Stimulated activated CD8-positive, alpha-beta memory T cell treated with anti-CD3 and anti-CD28 coated beads, Interleukin-7, amount 100 ng/mL, for 24 hours (primary cell): ENCODE measurements at regions not wholly inside any gene's neighbourhood (a gene's known extent, or its start where the extent isn't known, plus 50 kb on each side); places are given as distances from the start of the nearest gene placed in this dataset.

Experiments used
- DNase-seq: peaks from one replicate; pipeline ENCODE4 v3.0.0-alpha.2; 2020; ENCODE audit warnings: low read depth

DNA sequence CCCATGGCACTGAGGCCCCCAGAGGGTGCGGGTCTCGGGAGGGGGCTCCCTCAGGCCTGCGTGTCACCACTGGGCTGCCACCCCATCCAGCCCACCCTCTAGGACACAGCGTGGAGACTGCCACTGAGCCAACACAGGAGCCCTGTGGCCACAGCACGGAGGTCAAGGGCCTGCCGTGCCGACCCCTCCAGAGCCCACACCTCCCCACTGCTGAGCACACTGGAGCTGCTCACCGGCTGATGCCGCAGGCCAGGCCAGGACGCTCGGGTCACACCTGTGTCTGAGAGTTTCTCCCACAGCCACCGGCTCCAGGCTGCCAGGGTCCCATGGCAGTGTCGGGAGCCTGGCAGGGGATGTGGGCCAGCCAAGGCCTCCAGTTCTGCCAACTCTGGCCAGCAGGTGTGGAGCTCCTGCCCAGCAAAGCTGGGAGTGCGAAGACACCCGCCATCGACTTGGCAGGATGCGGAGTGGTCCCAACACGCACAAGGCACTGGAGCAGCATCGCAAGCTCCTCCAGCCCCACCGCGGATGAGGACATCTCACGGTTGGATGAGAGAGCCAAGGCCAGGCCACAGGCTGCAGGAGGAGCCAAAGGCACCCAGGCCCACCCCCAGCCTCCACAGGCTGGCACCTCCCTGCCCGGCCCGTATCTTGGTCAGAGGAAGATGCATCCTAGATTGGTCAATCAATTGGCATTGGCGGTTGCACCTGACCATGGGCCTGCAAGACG lies 187.1 kb downstream of the BRD1 start:
- DNase-seq = no peak

DNA sequence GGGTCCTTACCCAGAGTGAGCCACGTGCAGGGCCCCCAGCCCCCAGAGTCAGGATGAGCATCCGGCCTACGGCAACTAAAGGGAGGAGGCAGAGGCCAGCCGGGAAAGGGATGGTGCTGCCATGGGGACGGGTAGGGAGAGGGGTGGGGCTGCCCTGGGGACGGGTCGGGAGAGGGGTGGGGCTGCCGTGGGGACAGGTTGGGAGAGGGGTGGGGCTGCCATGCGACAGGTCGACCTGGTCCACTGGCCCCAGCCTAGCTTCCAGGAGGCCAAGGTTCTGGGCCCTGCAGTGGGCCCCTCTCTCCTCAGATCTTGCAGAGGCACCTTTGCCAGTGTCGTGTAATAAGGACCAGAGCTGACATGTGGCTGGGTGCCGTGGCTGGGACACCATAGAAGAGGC lies 187.7 kb downstream of the BRD1 start:
- DNase-seq = no peak

DNA sequence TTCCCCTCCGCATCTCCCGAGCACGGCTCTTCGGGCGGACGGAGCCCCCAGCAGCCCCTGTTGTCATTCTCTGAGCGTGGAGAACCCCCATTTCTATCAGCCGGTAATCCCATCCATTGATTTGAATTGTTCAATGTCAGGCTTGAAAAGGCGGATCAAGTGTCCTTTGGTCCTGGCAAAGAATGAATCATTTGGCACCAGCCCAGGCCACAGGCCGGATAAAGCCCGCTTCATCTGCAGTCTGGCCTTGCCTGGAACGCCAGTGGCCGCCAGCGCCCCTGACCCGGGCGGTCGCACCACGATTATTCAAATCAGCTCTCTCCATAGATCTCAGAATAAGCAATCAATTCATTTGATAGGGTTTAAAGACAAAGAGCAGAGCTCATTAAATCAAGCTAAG lies 188.9 kb downstream of the BRD1 start:
- no peak for DNase-seq

DNA sequence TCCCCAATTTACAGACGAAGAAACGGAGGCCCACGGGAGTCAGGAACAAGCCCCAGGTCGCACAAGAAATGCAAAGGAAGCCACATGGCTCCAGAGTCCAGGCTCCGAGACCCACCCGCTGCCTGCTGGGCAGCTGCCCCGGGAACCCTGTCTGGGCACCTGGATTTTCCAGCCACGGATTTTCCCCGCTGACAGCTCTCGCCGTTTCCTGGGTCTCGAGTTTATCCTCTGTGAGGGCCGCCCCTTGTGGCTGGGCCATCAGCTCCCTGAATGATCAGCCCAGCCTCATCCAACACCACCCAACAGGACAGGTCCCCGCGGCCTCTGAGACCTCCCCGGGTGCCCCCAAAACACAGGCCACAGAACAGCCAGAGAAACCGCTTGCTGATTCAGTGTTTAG lies 189.7 kb downstream of the BRD1 start:
- no peak for DNase-seq

DNA sequence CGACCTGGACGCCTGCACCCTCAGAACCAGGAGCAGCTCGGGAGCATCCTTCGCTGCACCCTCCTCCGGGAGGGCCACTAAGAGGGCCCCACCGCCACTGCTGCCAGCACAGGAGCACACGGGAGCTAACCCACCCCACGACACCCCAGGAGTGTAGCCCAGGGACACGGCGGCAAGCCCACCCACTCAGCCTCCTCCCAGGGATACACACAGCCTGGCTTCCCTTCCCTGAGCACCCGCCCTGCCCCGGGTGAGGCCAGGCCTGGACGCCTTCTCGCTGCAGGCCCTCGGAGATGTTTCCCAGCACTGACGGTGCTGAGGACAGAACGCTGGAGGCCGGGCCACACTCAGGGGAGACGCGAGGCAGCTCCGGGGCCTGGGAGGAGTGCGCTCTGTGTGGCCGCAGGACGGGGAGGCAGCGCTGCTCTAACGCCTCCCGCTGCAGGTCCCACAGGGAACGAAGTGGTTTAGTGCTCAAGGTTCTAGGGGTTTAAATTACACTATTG lies 190.4 kb downstream of the BRD1 start:
- DNase-seq = no peak

DNA sequence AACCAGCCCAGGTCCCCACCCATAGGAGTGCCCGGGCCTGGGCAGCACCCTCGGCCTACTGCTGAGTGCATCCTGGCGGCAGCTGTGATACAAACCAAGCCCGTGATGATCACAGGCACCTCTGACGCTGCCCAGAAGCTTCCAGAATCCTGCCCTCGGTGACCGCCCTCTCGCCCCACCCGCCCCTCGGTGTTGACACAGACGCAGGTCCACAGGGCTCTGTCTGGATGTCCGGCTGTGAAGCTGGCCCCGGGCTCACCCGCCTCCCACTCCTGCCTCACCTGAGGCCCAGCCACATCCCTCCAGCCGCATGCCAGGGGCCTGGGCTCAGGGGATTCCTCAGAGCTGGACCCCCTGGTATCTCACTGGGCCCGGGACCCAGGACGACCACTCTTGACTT lies 191.0 kb downstream of the BRD1 start:
- no peak for DNase-seq

DNA sequence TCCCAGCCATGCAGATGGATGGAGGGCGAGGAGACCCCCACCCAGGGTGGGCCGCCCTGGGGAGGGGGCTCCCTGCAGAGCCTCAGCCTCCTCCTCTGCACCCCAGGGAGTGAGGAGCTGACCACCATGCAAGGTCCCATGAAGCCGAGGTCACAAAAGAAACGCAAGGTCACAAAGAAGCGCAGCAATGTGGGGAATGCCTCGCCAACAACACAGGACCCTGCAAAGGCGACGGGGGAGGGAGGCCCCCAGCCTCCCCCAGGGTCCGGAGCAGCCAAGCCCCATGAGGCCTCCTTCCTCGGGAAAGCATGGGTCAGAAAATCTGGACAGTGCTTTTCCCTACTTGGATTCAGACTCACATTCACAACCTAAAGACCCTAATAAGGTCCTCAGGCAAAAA lies 191.5 kb downstream of the BRD1 start:
- no peak for DNase-seq

DNA sequence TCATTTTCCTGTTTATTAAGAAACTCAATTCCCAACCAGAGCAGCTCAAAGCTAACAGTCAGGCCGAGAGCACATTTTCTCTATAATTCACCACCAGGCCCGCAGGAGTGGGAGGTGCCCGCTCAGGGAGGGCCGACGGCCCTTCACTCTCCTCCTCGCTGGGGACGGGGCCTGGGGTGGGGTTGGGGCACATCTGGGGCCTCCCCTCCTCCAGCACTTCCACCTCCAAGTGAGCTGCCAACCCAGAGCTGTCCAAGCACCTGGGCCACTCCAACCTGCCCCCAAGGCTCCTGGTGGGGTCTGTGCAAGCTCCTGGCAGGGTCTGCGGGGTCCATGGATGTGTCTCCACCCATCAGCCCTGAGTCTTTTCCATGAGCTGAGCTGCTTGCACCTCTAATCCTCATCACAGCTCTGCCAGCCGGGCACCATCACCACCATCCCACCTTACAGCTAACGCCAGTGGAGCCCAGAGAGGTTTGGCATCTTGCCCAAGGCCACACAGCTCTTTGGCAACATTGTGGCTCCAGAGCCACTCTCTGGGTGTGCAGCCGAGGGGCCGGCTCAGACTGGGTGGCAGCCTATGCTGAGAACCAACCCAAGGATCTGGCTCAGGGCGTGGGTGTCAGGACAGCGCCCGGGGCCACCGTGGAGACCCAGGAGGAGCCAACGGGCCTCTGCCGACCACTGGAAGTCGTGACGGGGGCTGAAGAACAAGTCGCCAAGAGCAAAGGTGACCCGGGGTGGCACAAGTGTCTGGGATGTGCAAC lies 193.5 kb downstream of the BRD1 start:
- no peak for DNase-seq

DNA sequence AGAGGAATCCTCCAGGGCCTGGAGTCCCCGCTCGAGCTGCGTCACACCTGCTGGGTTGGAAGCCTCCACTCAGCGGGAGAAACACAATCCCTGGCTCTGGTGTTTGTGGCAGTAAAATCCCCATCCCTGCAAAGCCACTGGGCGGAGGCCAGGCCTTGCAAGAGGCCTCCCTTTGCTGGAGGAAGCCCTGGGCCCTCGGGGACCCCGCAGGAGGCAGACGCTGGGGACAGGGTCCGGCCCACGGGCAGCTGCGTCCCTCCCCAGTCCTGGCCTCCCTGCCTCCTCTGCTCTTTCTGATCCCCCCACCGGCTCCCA lies 194.7 kb downstream of the BRD1 start:
- no peak for DNase-seq

DNA sequence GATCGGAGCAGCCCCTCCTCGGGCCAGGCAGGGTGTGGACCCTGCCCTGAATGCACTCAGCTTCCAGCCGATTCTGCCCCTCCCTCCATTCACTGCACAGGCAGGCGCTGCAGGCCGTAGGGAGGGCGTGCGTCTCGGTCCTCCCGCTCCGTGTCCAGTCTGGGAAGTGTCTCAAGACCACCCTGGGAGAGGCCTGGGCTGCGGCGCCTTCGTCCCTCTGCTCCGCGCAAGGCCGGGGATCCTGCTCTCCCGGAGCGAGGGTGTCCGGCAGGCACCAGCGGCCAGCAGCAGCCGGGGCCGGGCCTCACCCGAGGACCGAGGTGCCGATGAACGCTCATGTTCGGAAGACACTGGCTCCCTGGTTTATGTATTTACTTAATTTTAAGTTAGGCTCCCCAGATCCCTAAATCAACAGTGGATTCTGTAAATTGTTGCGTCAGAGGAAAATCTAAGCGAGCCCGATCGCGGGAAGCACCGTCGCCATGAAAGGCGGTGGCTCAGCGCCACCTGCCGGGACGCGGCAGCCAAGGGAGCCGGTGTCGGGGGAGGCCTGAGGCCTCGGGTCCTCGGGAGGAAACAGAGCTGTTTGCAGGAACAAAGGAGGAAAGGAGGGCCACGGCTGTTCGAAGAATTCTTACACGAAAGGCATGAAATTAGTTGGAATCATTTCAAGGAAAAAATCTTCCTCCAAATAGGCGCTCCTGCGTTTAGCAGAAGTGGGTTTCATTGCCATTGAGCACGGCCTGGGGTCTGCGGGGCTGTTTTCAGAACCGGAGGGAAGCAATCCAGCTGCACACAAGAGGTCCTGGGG lies 195.3 kb downstream of the BRD1 start:
- no peak for DNase-seq

DNA sequence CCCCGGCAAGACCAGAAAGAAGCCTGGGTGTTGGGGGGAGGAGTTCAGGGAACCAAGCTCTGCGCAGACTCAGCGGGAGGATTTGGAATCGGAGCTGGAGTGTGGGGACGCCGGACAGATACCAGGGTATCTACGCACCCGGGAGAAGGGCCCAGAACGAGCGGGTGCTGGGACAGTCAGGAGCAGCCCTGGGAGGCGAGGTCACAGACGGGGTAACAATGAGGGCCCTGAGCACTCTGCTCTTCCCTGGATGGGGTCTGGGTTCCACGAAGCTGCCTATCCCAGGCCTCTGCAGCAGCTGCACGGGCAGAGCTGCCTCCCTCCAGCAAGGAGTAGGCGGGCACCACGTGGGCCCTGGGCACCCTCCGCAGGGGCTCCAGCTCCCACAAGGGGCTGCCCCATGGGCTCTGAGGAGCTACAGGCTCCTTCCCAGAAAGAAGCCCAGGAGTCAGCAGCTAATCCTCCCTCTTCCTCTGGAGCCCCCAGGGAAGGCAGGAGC lies 197.2 kb downstream of the BRD1 start:
- DNase-seq = no peak

DNA sequence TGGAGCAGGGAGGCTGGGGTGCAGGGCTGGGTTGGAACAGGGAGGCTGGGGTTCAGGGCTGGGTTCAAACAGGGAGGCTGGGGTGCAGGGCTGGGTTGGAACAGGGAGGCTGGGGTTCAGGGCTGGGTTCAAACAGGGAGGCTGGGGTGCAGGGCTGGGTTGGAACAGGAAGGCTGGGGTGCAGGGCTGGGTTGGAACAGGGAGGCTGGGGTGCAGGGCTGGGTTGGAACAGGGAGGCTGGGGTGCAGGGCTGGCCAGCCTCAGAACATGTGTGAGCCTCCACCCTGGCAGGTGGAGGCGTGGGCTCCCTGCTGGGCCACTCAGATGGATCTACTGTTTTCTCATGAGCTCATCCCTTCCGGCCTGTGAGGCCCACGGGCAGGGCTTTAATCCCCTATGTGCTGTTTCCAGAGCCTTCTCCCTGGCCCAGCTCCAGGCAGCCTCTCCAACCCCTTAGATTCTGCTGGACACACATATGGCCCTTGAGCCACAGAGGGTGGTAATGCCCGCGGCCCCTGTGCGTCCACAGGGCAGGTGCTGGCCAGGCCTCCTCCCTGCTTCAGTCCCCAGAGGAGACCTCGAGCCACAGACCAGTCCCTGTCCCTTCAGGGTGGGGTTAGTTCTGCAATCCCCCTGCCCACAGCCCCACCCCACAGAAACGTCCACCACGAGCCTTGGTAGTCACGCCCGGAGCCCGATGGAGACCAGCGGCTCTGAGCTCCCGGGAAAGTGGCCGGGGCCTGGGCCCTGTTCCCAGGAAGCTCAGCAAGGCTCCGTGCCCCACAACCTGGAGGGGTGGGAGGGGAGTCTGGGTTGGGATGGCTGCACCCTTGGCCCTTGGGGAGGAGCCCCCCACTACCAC lies 197.9 kb downstream of the BRD1 start:
- no peak for DNase-seq

DNA sequence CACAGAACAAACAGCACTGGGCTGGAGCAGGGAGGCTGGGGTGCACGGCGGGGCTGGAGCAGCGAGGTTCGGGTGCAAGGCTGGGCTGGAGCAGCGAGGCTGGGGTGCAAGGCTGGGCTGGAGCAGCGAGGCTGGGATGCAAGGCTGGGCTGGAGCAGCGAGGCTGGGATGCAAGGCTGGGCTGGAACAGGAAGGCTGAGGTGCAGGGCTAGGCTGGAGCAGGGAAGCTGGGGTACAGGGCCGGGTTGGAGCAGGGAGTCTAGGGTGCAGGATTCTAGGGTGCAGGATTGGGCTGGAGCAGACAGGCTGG lies 198.5 kb downstream of the BRD1 start:
- no peak for DNase-seq

DNA sequence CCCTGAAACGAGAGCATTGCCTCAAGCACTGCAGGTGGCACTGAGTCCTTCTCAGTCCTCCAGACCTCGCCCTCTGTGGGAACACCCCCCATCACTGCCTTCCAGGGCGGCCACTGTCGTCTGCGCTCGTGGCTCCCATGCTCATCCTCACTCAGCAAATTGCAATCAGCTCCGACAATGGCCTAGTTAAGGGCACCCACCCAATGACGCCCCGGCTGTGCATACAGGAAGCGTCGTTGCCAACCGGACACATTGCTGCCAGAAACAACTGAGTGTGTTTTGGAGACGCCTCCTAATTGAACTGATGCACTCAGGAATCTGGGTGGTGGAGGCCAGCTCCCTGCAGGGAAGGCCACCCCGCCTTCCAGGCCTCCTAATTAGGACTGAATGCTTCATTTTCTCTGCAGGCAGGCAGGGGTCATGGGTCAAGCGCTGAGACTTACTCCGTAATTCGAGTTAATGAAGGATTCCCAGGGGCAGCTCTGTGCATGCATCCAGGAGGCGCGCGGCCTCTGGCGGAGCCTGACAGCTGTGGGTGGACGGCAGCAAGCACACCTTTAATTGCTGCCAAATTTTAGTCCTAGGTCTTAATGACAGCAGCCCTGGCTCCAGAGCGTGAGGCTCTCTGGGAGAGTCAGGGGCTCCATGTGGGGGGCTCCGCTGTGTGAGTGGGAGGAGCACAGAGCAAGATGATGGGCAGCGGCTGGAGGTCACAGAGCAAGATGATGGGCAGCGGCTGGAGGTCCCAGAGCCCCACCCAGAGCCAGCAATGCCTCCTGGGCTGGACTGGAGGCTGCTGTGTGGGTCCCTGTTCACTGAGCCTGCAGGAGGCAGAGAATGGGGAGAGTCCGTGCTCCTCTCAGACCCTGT lies 199.0 kb downstream of the BRD1 start:
- no peak for DNase-seq

DNA sequence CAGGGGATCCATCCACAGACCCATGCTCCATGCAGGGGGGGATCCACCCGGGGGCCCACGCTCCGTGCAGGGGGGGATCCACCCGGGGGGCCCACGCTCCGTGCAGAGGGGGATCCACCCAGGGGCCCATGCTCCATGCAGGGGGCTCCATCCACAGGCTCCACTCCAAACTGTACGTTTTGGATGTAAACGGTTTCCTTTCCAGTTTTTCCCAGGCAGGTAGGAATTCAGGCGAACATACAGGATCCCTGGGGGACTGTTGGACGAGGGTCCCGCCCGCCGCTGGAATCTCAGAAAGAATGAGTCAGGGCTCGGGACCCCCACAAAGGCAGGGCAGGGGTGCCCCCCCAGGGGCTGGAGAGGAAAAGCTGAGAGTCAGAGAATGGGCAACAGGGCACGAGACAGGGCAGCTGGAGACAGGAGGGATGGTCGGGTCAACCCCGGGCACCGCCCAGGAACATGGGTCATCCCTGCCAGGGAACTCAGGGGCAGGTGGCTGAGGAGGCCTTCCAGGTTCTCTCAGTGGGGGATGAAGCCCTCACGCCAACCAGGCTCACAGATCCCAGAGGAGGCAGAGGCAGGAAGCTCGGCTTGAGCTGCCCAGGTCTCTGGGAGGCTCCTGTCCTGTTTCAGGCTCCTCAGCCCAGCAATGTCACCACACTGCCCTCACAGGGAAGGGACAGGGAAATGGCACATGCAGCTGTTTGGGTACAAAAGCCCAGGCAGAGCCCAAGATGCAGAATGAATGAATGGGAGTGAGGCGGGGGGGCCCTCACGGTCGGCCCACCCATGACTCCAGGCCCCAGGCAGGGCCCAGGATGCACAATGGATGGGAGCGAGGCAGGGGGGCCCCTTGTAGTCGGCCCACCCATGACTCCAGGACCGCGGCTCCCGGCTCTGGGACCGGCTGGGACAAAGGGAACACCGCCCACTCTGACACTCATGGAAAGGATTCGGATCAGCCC lies 200.2 kb downstream of the BRD1 start:
- DNase-seq = no peak

DNA sequence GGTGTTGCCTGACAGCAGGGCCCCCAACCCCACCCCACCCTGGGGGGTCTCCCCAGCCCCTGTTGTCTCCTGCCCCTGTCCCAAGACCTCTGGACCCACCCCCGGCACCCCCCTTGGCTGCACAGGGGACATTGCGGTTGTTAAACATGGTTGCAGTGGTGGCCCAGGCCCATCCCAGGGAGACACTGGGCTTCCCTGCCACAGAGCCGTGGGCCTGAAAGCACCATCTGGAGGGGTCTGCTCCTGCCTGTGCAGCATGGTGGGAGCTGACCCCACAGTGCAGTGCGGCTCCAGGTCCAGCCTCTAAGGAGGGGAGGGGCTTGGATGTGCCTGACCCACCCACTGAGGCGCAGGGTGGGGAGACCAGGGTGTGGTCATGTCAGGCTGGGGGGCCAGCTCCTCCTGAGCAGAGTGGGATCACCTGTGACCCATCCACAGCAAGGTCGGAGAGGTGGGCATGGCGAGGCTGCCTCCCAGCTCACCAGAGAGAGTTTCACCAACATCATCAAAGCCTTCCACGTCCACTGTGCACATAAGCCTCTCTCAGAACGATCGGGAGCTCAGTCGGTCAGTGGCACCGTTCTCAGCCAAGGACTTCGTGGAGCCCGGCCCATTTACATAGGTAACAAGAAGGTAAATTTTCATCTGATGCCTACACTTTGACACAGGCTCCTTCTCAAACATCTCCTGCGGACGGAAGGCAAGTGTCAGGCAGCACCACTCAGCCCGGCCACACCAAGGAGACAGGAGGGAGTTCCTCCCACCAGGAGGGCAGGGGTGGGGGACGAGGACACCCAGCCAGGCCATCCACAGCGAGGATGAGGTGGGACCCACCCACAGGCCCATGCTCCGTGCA lies 201.1 kb downstream of the BRD1 start:
- DNase-seq = no peak

DNA sequence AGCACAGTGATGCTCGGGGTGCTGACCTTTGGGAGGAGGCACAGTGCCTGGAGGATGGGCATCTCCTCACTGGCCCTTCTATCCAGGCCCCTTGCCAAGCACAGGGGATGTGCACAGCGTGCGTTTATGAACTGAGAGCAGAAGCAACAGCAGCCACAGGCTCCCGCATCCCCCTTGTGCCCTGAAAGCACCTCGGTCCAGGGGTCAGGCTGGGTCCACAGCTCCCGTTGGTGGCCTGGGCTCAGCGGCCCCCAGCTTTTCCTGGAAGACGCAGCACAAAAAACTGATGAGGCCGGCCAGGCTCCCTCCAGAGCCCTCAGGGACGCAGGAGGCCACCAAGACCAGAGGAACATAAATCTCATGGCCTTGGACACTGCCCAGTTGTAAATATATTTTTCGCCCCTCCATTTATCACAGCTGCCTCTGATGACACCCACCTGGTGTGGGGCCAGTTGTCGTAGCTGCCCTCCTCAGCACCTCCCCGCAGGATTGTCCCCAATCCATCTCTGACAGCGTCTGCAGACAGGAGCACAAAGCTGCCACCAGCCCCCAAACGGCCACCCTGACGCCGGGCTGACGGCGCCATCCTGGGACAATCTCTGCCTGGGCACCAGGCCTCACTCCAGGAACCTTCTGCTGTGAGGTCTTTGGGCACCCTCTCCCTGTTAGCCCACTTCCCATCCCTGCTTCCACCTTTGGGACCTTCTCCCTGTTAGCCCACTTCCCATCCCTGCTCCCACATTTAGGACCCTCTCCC lies 203.1 kb downstream of the BRD1 start:
- no peak for DNase-seq

DNA sequence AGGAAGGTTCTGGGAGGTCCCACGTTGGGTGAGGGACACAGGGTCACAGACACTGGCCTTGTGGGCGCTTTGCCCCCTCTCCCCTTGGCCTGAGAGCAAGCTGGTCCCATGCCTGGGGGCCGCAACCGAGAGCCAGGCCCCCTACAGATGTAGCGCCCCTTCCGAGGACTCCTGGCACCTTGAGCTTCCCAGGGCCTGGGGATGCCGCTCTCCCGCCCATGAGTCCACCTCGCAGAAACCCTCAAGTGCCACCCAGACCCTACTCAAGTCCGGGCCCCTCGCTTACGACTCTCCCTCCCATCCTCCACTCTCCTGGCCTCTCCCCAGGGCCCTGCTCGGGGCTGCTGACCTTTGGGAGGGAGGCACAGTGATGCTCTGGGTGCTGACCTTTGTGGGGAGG lies 204.0 kb downstream of the BRD1 start:
- no peak for DNase-seq
